ENCODE measurements at regions not wholly inside any gene's neighbourhood (a gene's known extent, or its start where the extent isn't known, plus 50 kb on each side); places are given as distances from the start of the nearest gene placed in this dataset.

DNA sequence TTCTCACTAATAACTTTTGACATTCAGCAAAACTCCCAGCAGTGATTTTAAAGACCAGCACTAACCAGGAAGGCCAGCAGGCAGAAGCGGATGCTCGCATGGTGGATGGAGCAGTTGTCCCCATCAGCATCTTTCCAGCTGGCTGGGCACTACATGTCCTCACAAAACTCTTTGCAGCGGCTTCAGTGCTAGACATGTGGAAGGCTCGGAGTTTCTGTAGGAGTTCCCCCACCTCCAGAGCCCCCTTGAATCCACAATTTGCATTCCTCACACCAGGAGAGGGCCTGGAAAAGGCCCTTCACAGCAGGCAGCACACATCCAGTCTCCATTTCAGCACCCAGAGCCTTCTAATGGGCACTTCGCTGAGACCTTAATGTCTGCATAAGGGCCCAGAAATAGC is 85.6 kb downstream of the APTX start:
- ATAC-seq (no peak), DNase-seq (no peak)
- no peak overlapping the region for H3K27ac ChIP-seq
- no peak overlapping the region for H3K4me3 ChIP-seq
- no peaks in the 10 kb centered on the region for H3K9me3 ChIP-seq
- H3K36me3 ChIP-seq (ENCODE audit: insufficient read depth in 1 of 2, low read depth in 1 of 2): no peaks in the 10 kb centered on the region
- TF ChIP-seq, protein P1, sequence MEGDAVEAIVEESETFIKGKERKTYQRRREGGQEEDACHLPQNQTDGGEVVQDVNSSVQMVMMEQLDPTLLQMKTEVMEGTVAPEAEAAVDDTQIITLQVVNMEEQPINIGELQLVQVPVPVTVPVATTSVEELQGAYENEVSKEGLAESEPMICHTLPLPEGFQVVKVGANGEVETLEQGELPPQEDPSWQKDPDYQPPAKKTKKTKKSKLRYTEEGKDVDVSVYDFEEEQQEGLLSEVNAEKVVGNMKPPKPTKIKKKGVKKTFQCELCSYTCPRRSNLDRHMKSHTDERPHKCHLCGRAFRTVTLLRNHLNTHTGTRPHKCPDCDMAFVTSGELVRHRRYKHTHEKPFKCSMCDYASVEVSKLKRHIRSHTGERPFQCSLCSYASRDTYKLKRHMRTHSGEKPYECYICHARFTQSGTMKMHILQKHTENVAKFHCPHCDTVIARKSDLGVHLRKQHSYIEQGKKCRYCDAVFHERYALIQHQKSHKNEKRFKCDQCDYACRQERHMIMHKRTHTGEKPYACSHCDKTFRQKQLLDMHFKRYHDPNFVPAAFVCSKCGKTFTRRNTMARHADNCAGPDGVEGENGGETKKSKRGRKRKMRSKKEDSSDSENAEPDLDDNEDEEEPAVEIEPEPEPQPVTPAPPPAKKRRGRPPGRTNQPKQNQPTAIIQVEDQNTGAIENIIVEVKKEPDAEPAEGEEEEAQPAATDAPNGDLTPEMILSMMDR (IDR thresholded peaks at IDR 0.05): no peak
- intact Hi-C loops (cut with DNase I): no loop called here
- no peaks in the 10 kb centered on the region for H3K27me3 ChIP-seq (ENCODE audit: insufficient read depth in 3 of 3, low read length in 2 of 3)
- 84 to 88% (median 87%) methylated on average over 5 of the region's 5 CpGs for WGBS, 3 donors
- H3K4me1 ChIP-seq: no peaks in the 10 kb centered on the region

DNA sequence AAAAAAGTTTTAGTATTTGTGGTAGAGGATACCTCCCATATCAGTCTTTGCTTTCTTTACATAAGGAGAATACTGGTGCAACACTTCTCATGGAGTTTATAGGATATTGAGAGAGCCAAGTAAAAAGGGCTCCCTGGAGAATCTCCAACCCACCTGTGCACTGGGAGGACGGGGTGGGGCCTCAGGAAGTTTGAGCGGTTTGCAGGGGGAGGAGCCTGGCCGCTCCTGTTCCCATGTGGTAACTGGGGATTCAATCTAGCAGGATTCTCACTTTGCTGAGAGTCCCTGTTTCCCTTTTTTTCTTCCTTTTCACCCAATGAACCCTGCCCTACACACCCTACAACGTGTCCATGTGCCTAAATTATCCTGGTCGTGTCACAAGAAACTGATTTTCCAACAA is 82.8 kb downstream of the APTX start:
- Histone ChIP-seq H3K4me1 (no peaks in the 10 kb centered on the region), H3K9me3 (no peaks in the 10 kb centered on the region), H3K36me3 (ENCODE audit: insufficient read depth in 1 of 2, low read depth in 1 of 2) (no peaks in the 10 kb centered on the region), H3K27ac (no peak overlapping the region), H3K4me3 (no peak overlapping the region), H3K27me3 (ENCODE audit: insufficient read depth in 3 of 3, low read length in 2 of 3) (peaks cover 0 to 2% (median 0%) of the 10 kb centered on the region in 3 donors)
- 42 to 48% (median 42%) methylated on average over 5 of the region's 5 CpGs for WGBS, 3 donors
- TF ChIP-seq, protein P1 (IDR thresholded peaks at IDR 0.05): no peak
- ATAC-seq: no peak
- intact Hi-C loops (cut with DNase I): no loop called here
- no peak for DNase-seq
